ENCODE measurements at regions not wholly inside any gene's neighbourhood (a gene's known extent, or its start where the extent isn't known, plus 50 kb on each side); places are given as distances from the start of the nearest gene placed in this dataset.

DNA sequence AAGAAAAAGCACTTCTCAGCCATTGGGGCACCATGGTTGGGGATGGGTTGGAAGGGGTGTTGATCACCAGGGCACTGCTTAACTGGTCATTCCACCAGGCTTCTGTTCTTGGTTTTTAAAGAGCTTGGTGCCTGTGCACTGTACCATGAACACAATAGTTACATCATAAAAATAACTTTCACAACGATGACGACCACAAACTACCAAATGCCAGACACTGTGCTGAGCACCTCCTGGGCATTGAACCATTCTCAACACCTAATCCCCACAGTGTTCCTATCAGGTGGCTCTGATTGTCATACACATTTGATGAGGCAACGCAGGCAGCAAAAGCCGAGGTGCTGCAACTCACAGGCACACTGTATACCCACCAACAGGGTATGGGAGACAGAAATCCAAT is 208.0 kb downstream of the FOXL1 start:
- H3K27ac Mint-ChIP-seq (ENCODE audit: unreplicated experiment), result no peak overlapping the region
- DNase-seq (ENCODE audit: low spot score), result no peak
- no peak for TF ChIP-seq CTCF (IDR thresholded peaks at IDR 0.05)
- H3K36me3 Mint-ChIP-seq (ENCODE audit: low read depth), result no peaks in the 10 kb centered on the region
- no peak overlapping the region for H3K4me3 Mint-ChIP-seq (ENCODE audit: unreplicated experiment)
- H3K27me3 Mint-ChIP-seq (ENCODE audit: low read depth), result no peaks in the 10 kb centered on the region
- peaks cover 16% of the 10 kb centered on the region for H3K4me1 Mint-ChIP-seq (ENCODE audit: low read depth)
- H3K9me3 Mint-ChIP-seq (ENCODE audit: low read depth), result no peaks in the 10 kb centered on the region

- Mint-ChIP-seq H3K36me3 (ENCODE audit: low read depth) (no peaks in the 10 kb centered on the region), H3K4me3 (ENCODE audit: unreplicated experiment) (no peak overlapping the region), H3K27ac (ENCODE audit: unreplicated experiment) (no peak overlapping the region), H3K9me3 (ENCODE audit: low read depth) (no peaks in the 10 kb centered on the region), H3K4me1 (ENCODE audit: low read depth) (peaks cover 16% of the 10 kb centered on the region), H3K27me3 (ENCODE audit: low read depth) (no peaks in the 10 kb centered on the region)
- no peak for DNase-seq (ENCODE audit: low spot score)
- no peak for TF ChIP-seq CTCF (IDR thresholded peaks at IDR 0.05)
Observed at GRCh38 chr16:86786994-86787393, 208.6 kb downstream of the FOXL1 start.

- H3K4me1 Mint-ChIP-seq (ENCODE audit: low read depth), result peaks cover 16% of the 10 kb centered on the region
- no peak for TF ChIP-seq CTCF (IDR thresholded peaks at IDR 0.05)
- no peak overlapping the region for H3K27ac Mint-ChIP-seq (ENCODE audit: unreplicated experiment)
- H3K27me3 Mint-ChIP-seq (ENCODE audit: low read depth), result no peaks in the 10 kb centered on the region
- H3K4me3 Mint-ChIP-seq (ENCODE audit: unreplicated experiment), result no peak overlapping the region
- DNase-seq (ENCODE audit: low spot score), result no peak
- no peaks in the 10 kb centered on the region for H3K36me3 Mint-ChIP-seq (ENCODE audit: low read depth)
- no peaks in the 10 kb centered on the region for H3K9me3 Mint-ChIP-seq (ENCODE audit: low read depth)
Observed at GRCh38 chr16:86787538-86787937, 209.2 kb downstream of the FOXL1 start.

DNA sequence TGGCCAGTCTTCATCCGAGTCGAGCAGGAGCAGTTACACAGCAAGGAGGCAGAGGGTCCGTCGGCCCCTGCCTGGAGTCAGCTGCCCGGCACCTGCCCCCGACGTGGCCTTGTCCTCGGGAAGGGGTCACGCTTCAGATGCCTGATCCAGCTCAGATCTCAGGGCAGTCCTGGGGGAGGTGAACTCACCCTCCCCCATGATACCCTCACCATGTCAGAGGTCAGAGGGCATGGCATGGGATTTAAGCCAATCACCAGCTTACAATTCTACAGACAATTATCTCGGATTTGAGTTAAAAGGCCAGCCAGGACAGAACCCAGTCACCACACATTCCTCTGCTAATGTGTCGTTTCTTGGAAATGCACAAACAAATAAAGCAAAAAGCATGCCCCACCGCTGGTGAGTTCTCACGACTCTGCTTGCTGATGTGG is 211.3 kb downstream of the FOXL1 start:
- no peaks in the 10 kb centered on the region for H3K9me3 Mint-ChIP-seq (ENCODE audit: low read depth)
- TF ChIP-seq CTCF (IDR thresholded peaks at IDR 0.05), result no peak
- DNase-seq (ENCODE audit: low spot score), result no peak
- H3K36me3 Mint-ChIP-seq (ENCODE audit: low read depth), result no peaks in the 10 kb centered on the region
- H3K27me3 Mint-ChIP-seq (ENCODE audit: low read depth), result no peaks in the 10 kb centered on the region
- H3K4me3 Mint-ChIP-seq (ENCODE audit: unreplicated experiment), result no peak overlapping the region
- no peak overlapping the region for H3K27ac Mint-ChIP-seq (ENCODE audit: unreplicated experiment)
- H3K4me1 Mint-ChIP-seq (ENCODE audit: low read depth), result peaks cover 15% of the 10 kb centered on the region

GRCh38 chr16:86791287-86792035 is 213.1 kb downstream of the FOXL1 start:
- no peak for TF ChIP-seq CTCF (IDR thresholded peaks at IDR 0.05)
- no peak overlapping the region for H3K4me3 Mint-ChIP-seq (ENCODE audit: unreplicated experiment)
- no peaks in the 10 kb centered on the region for H3K27me3 Mint-ChIP-seq (ENCODE audit: low read depth)
- H3K27ac Mint-ChIP-seq (ENCODE audit: unreplicated experiment), result no peak overlapping the region
- H3K36me3 Mint-ChIP-seq (ENCODE audit: low read depth), result no peaks in the 10 kb centered on the region
- no peaks in the 10 kb centered on the region for H3K9me3 Mint-ChIP-seq (ENCODE audit: low read depth)
- peaks cover 15% of the 10 kb centered on the region for H3K4me1 Mint-ChIP-seq (ENCODE audit: low read depth)
- DNase-seq (ENCODE audit: low spot score), result no peak
